Esophagus muscularis mucosa (tissue), 4 donors: ENCODE measurements at regions not wholly inside any gene's neighbourhood (a gene's known extent, or its start where the extent isn't known, plus 50 kb on each side); places are given as distances from the start of the nearest gene placed in this dataset.

Experiments used
- CTCF ChIP-seq, 3 experiments: fragments of 200-600 bp in 2 of 3; fragments of 450-650 bp in 1 of 3; sonication (generic) in 2 of 3; IDR thresholded peaks; one replicate each; pipeline ENCODE4 v1.5.1; 2017 to 2019; ENCODE audit warnings: antibody characterized with exemption in 3 of 3, mild to moderate bottlenecking in 2 of 3, moderate library complexity in 1 of 3
- EP300 ChIP-seq: sonication (generic); formaldehyde crosslinking; IDR thresholded peaks from one replicate; pipeline ENCODE4 v1.6.1; 2017; ENCODE audit warnings: antibody characterized with exemption
- POLR2A ChIP-seq: fragments of 450-650 bp; IDR thresholded peaks from one replicate; pipeline ENCODE4 v1.6.1; 2017; ENCODE audit warnings: antibody characterized with exemption, moderate library complexity, mild to moderate bottlenecking, low read depth
- POLR2AphosphoS5 ChIP-seq, 2 donors: sonication (generic); formaldehyde crosslinking; IDR thresholded peaks; one replicate each; pipeline ENCODE4 v1.6.1; 2017; ENCODE audit warnings: antibody characterized with exemption in 2 of 2

GRCh38 chr15:91400481-91400880, 300.4 kb downstream of the SV2B start:
- TF ChIP-seq CTCF (IDR thresholded peaks at IDR 0.05) (no peak), POLR2A (no peak), POLR2AphosphoS5 (IDR thresholded peaks at IDR 0.05) (no peak), EP300 (no peak)
